ENCODE measurements at regions not wholly inside any gene's neighbourhood (a gene's known extent, or its start where the extent isn't known, plus 50 kb on each side); places are given as distances from the start of the nearest gene placed in this dataset.

- Histone ChIP-seq H2AFZ (ENCODE audit: low read length) (no peak overlapping the region), H3K4me3 (replicated peaks in 1 of 3; ENCODE audit: insufficient read depth in 1 of 3, low read depth in 2 of 3, low read length in 3 of 3) (no peak overlapping the region), H3K9me3 (ENCODE audit: low read length) (no peaks in the 10 kb centered on the region), H3K79me2 (ENCODE audit: insufficient read depth, low read length) (no peaks in the 10 kb centered on the region), H4K20me1 (ENCODE audit: insufficient read depth, low read length) (no peaks in the 10 kb centered on the region), H3K27ac (ENCODE audit: extremely low read length, insufficient read depth, low read length) (no peak overlapping the region), H3K27me3 (ENCODE audit: control insufficient read depth in 1 of 2, insufficient read depth in 2 of 2, low read length in 2 of 2) (no peaks in the 10 kb centered on the region), H3K4me2 (ENCODE audit: low read depth, low read length) (no peak overlapping the region), H3K4me1 (ENCODE audit: insufficient read depth, low read length) (no peaks in the 10 kb centered on the region), H3K9ac (ENCODE audit: insufficient read depth, low read depth, low read length) (no peak overlapping the region), H3K36me3 (replicated peaks in 1 of 2; ENCODE audit: control insufficient read depth in 1 of 2, insufficient read depth in 2 of 2, low read length in 2 of 2) (no peaks in the 10 kb centered on the region)
- POLR2A ChIA-PET = no interaction called here
- TF ChIP-seq ZNF275 (CRISPR knock-in tag; IDR thresholded peaks at IDR 0.05; ENCODE audit: borderline replicate concordance) (no peak), SPEN (CRISPR knock-in tag; IDR thresholded peaks at IDR 0.05; ENCODE audit: low read depth) (no peak), GTF3A (CRISPR knock-in tag; conservative IDR thresholded peaks at IDR 0.05) (no peak), ZNF556 (CRISPR knock-in tag; IDR thresholded peaks at IDR 0.05; ENCODE audit: borderline replicate concordance) (no peak), SAFB2 (CRISPR knock-in tag; IDR thresholded peaks at IDR 0.05; ENCODE audit: borderline replicate concordance, low read depth) (no peak), ZNF749 (CRISPR knock-in tag; IDR thresholded peaks at IDR 0.05; ENCODE audit: borderline replicate concordance) (no peak), THRA (CRISPR knock-in tag; IDR thresholded peaks at IDR 0.05; ENCODE audit: borderline replicate concordance) (no peak), TRIM22 (IDR thresholded peaks at IDR 0.05) (no peak), MAFG (CRISPR knock-in tag; IDR thresholded peaks at IDR 0.05) (no peak), ZSCAN25 (CRISPR knock-in tag; IDR thresholded peaks at IDR 0.05) (no peak)
- FAIRE-seq (no peak), DNase-seq (ENCODE audit: low spot score) (no peak), ATAC-seq (no peak)
- 5% methylated on average over 2 of the region's 2 CpGs for WGBS (ENCODE audit: low lambda C conversion rate)
- in situ Hi-C loops (cut with HindIII; ENCODE audit: extremely low pct_ligation_motif_present, low pct_unique_long_range_greater_than_20kb) (no loop called here), intact Hi-C loops (cut with micrococcal nuclease; ENCODE audit: unreplicated experiment) (no loop called here)
- CTCF ChIA-PET (ENCODE audit: low intra/inter-chr PET ratio, low total read pairs) = no interaction called here
- no TSS peak for BruUV-seq (replicated peaks)
Measured at GRCh38 chr6:94175465-94175864, 756.1 kb upstream of the EPHA7 start.

Data from HepG2 (cell line).